Lower lobe of right lung (tissue), 2 donors: ENCODE measurements at regions not wholly inside any gene's neighbourhood (a gene's known extent, or its start where the extent isn't known, plus 50 kb on each side); places are given as distances from the start of the nearest gene placed in this dataset.
"Not testable (repeated sequence)": the region's sequence is repeated elsewhere in the genome, so short reads cannot be mapped to it uniquely, and the experiment has no call there.

Experiments
- ATAC-seq, 2 donors: fragments of 200-7000 bp; cut with Tn5 transposase; one replicate each; pipeline ENCODE4 v1.9.1; 2020 to 2022; ENCODE audit warnings: mild to moderate bottlenecking in 2 of 2, moderate library complexity in 2 of 2
- DNase-seq: peaks from one replicate; pipeline ENCODE4 v3.0.0-alpha.2; 2020
- H3K27ac ChIP-seq: fragments of 200-600 bp; one replicate; pipeline ENCODE4 v1.8.0; 2022
- H3K27me3 ChIP-seq: fragments of 200-600 bp; one replicate; pipeline ENCODE4 v1.8.0; 2022; ENCODE audit warnings: low read depth
- H3K36me3 ChIP-seq: fragments of 200-600 bp; one replicate; pipeline ENCODE4 v1.8.0; 2022; ENCODE audit warnings: mild to moderate bottlenecking
- H3K4me1 ChIP-seq: fragments of 200-600 bp; one replicate; pipeline ENCODE4 v1.8.0; 2022
- H3K4me3 ChIP-seq: fragments of 200-600 bp; one replicate; pipeline ENCODE4 v1.8.0; 2022; ENCODE audit warnings: mild to moderate bottlenecking
- H3K9me3 ChIP-seq: fragments of 200-600 bp; one replicate; pipeline ENCODE4 v1.8.0; 2022
- intact Hi-C: fragments of 100-400 bp; cut with DNase I; formaldehyde crosslinking; loops from one replicate; pipeline ENCODE4 v1.11.0; 2022
- TF ChIP-seq, protein P1 (sequence below): fragments of 200-600 bp; IDR thresholded peaks from one replicate; pipeline ENCODE4 v1.8.0; 2022; ENCODE audit warnings: antibody characterized with exemption, mild to moderate bottlenecking
- donor health status: DM: no; HTN: yes; CAD: no; lungs with severe emphysema.

- ATAC-seq (no peak), DNase-seq (no peak)
- H3K27ac ChIP-seq: no peak overlapping the region
- no peaks in the 10 kb centered on the region for H3K9me3 ChIP-seq
- intact Hi-C loops: no loop called here
- no peaks in the 10 kb centered on the region for H3K36me3 ChIP-seq
- H3K4me3 ChIP-seq: no peak overlapping the region
- H3K27me3 ChIP-seq: no peaks in the 10 kb centered on the region
- H3K4me1 ChIP-seq: no peaks in the 10 kb centered on the region
- TF ChIP-seq, protein P1, sequence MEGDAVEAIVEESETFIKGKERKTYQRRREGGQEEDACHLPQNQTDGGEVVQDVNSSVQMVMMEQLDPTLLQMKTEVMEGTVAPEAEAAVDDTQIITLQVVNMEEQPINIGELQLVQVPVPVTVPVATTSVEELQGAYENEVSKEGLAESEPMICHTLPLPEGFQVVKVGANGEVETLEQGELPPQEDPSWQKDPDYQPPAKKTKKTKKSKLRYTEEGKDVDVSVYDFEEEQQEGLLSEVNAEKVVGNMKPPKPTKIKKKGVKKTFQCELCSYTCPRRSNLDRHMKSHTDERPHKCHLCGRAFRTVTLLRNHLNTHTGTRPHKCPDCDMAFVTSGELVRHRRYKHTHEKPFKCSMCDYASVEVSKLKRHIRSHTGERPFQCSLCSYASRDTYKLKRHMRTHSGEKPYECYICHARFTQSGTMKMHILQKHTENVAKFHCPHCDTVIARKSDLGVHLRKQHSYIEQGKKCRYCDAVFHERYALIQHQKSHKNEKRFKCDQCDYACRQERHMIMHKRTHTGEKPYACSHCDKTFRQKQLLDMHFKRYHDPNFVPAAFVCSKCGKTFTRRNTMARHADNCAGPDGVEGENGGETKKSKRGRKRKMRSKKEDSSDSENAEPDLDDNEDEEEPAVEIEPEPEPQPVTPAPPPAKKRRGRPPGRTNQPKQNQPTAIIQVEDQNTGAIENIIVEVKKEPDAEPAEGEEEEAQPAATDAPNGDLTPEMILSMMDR: no peak
Observed at GRCh38 chr5:167295681-167296005, 995.8 kb upstream of the WWC1 start.

DNA sequence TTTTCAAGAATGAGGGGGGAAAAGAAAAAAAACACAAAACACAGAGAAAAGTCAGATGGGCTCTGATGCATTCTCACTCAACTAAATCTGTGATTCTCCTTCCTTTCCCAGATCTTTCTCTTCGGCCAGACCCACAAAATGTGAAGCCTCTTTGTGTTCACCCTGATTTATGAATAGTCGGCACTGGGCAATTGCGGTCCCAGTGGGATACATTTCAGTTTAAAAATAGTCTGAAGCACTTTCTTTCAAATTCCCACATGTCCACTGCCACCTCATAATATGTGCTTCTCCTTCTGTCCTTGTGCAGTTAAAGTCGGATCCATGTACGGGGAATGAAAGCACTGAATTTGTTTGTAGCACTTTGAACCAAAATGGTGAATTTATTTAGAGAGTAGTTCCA, 995.4 kb upstream of the WWC1 start:
- H3K4me1 ChIP-seq: no peaks in the 10 kb centered on the region
- intact Hi-C loops: no loop called here
- H3K27ac ChIP-seq: no peak overlapping the region
- no peak for ATAC-seq
- H3K36me3 ChIP-seq: no peaks in the 10 kb centered on the region
- no peak for DNase-seq
- TF ChIP-seq, protein P1: no peak
- H3K27me3 ChIP-seq: no peaks in the 10 kb centered on the region
- no peaks in the 10 kb centered on the region for H3K9me3 ChIP-seq
- H3K4me3 ChIP-seq: no peak overlapping the region

GRCh38 chr5:167296661-167297060, 994.8 kb upstream of the WWC1 start:
- no peak overlapping the region for H3K27ac ChIP-seq
- no peaks in the 10 kb centered on the region for H3K4me1 ChIP-seq
- no peaks in the 10 kb centered on the region for H3K27me3 ChIP-seq
- intact Hi-C loops: no loop called here
- TF ChIP-seq, protein P1: no peak
- no peak overlapping the region for H3K4me3 ChIP-seq
- ATAC-seq (no peak), DNase-seq (no peak)
- no peaks in the 10 kb centered on the region for H3K36me3 ChIP-seq
- no peaks in the 10 kb centered on the region for H3K9me3 ChIP-seq

- H3K36me3 ChIP-seq, DNase-seq, ATAC-seq, H3K27me3 ChIP-seq, H3K4me1 ChIP-seq, intact Hi-C loops, H3K4me3 ChIP-seq, H3K9me3 ChIP-seq, H3K27ac ChIP-seq: not testable (repeated sequence)
Observed at GRCh38 chr5:167299861-167300260, 991.6 kb upstream of the WWC1 start.

DNA sequence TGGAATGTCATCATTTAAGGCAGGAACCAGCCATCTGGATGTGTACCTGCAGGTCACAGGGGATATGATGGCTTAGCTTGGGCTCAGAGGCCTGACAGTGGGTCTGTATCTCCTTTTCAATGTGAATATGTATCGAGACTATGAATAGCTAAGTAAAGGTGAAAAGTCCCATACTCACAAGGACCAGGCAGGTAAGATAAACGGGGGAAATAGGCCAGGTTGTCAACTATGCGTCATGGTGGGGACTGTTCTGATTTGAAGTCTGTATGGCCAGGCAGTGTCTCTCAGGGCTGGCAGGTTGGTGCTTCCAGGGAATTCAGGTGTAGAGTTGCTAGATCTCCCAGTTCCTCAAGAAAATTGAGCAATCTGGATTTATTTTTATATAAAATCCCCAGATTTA, 987.9 kb upstream of the WWC1 start:
- H3K9me3 ChIP-seq: no peaks in the 10 kb centered on the region
- H3K4me3 ChIP-seq: no peak overlapping the region
- DNase-seq (no peak), ATAC-seq (no peak)
- H3K36me3 ChIP-seq: no peaks in the 10 kb centered on the region
- TF ChIP-seq, protein P1: no peak
- H3K4me1 ChIP-seq: no peaks in the 10 kb centered on the region
- no peaks in the 10 kb centered on the region for H3K27me3 ChIP-seq
- intact Hi-C loops: no loop called here
- H3K27ac ChIP-seq: no peak overlapping the region

GRCh38 chr5:167304834-167305469, 986.5 kb upstream of the WWC1 start:
- no peak overlapping the region for H3K4me3 ChIP-seq
- TF ChIP-seq, protein P1: no peak
- no peaks in the 10 kb centered on the region for H3K27me3 ChIP-seq
- ATAC-seq (no peak), DNase-seq (no peak)
- H3K27ac ChIP-seq: no peak overlapping the region
- H3K36me3 ChIP-seq: no peaks in the 10 kb centered on the region
- intact Hi-C loops: no loop called here
- no peaks in the 10 kb centered on the region for H3K9me3 ChIP-seq
- no peaks in the 10 kb centered on the region for H3K4me1 ChIP-seq
